GM12878 (cell line): ENCODE measurements at regions not wholly inside any gene's neighbourhood (a gene's known extent, or its start where the extent isn't known, plus 50 kb on each side); places are given as distances from the start of the nearest gene placed in this dataset.

Source experiments
- ATAC-seq: fragments of 200-7000 bp; cut with Tn5 transposase; 3 replicates; pipeline ENCODE4 v1.9.1; 2020; ENCODE audit warnings: mild to moderate bottlenecking, moderate library complexity
- BruUV-seq: library from RNA; stranded (reverse); fragments of 400-500 nt; replicated peaks from 2 replicates; lab custom pipeline; 2021; lab: Mats Ljungman, UMichigan
- CTCF ChIA-PET: fragments of 300-600 bp; sonication (Branson Sonifier 250); formaldehyde crosslinking; extraction: SDS; loops from one replicate; lab custom pipeline; 2021; ENCODE audit warnings: inconsistent platforms; lab: Yijun Ruan, JAX
- POLR2A ChIA-PET: fragments of 350-600 bp; formaldehyde crosslinking; extraction: SDS; loops from one replicate; lab custom pipeline; 2021; ENCODE audit warnings: inconsistent platforms; lab: Charles Lee
- RAD21 ChIA-PET: fragments of 300-600 bp; sonication (Branson Sonifier 250); formaldehyde crosslinking; loops from one replicate; lab custom pipeline; 2023; ENCODE audit warnings: antibody characterized with exemption; ENCODE audit not compliant: unreplicated experiment; lab: Charles Lee
- SMC1A ChIA-PET: fragments of 300-600 bp; sonication (Branson Sonifier 250); formaldehyde crosslinking; loops from one replicate; lab custom pipeline; 2023; ENCODE audit not compliant: unreplicated experiment, uncharacterized antibody; lab: Charles Lee
- DNase-seq: peaks from one replicate; pipeline ENCODE4 v3.0.0-alpha.2; 2011; ENCODE audit warnings: low read depth, low spot score
- FAIRE-seq: peaks from 3 replicates; lab custom pipeline; 2011; peaks lifted over from hg19 to GRCh38; lab: Jason Lieb, UNC
- H2AFZ ChIP-seq: 2 replicates; pipeline ENCODE4 v1.6.0; 2011; ENCODE audit warnings: low read depth, low read length, control low read depth; ENCODE audit not compliant: control insufficient read depth
- H3K27ac ChIP-seq: 2 replicates; pipeline ENCODE4 v1.5.1; 2011; ENCODE audit warnings: control low read depth; ENCODE audit not compliant: control insufficient read depth, insufficient read depth
- H3K27me3 ChIP-seq, 2 experiments: replicated peaks in 1 of 2; 2 replicates each; pipeline versions ENCODE4 v1.6.0 to v1.6.1; 2011; ENCODE audit warnings: low read length in 1 of 2; ENCODE audit not compliant: control insufficient read depth in 2 of 2, insufficient read depth in 2 of 2
- H3K36me3 ChIP-seq, 2 experiments: 2 replicates each; pipeline ENCODE4 v1.5.1; 2011; ENCODE audit warnings: low read length in 1 of 2; ENCODE audit not compliant: control insufficient read depth in 2 of 2, insufficient read depth in 2 of 2
- H3K4me1 ChIP-seq: 2 replicates; pipeline ENCODE4 v1.6.1; 2011; ENCODE audit warnings: mild to moderate bottlenecking, low read length, moderate library complexity, mixed read lengths; ENCODE audit not compliant: control insufficient read depth, insufficient read depth
- H3K4me2 ChIP-seq: 2 replicates; pipeline ENCODE4 v1.6.0; 2011; ENCODE audit warnings: control low read depth; ENCODE audit not compliant: control insufficient read depth, insufficient read depth
- H3K4me3 ChIP-seq: fragments of 200-600 bp; sonication (generic); 2 replicates; pipeline ENCODE4 v1.5.1; 2016
- H3K79me2 ChIP-seq: 2 replicates; pipeline ENCODE4 v1.6.0; 2011; ENCODE audit warnings: low read length; ENCODE audit not compliant: control insufficient read depth, insufficient read depth
- H3K9ac ChIP-seq: 2 replicates; pipeline ENCODE4 v1.8.0; 2011; ENCODE audit warnings: low read length, control low read depth, mixed read lengths; ENCODE audit not compliant: control insufficient read depth, insufficient read depth
- H3K9me3 ChIP-seq: replicated peaks from 3 replicates; pipeline ENCODE4 v1.5.1; 2011; ENCODE audit warnings: mild to moderate bottlenecking, low read length; ENCODE audit not compliant: control insufficient read depth, insufficient read depth
- H4K20me1 ChIP-seq: 2 replicates; pipeline ENCODE4 v1.6.0; 2011; ENCODE audit not compliant: control insufficient read depth, insufficient read depth
- EP300 ChIP-seq, 2 experiments: fragments of 150-350 bp in 1 of 2; IDR thresholded peaks; 2 replicates each; pipeline ENCODE4 v1.6.1; 2011 to 2012; ENCODE audit warnings: low read depth in 2 of 2, low read length in 2 of 2, borderline replicate concordance in 1 of 2, improper control_type of control experiment in 1 of 2, inconsistent platforms in 1 of 2; ENCODE audit not compliant: control insufficient read depth in 1 of 2
- GABPA ChIP-seq: IDR thresholded peaks from 2 replicates; pipeline ENCODE4 v1.6.1; 2014; ENCODE audit warnings: antibody characterized with exemption, low read depth, mild to moderate bottlenecking, inconsistent platforms
- KLF5 ChIP-seq: fragments of 450-650 bp; IDR thresholded peaks from 2 replicates; pipeline ENCODE4 v1.6.1; 2014; ENCODE audit warnings: mild to moderate bottlenecking; ENCODE audit not compliant: partially characterized antibody
- MXI1 ChIP-seq: fragments of 150-350 bp; IDR thresholded peaks from 2 replicates; pipeline ENCODE4 v1.6.1; 2011; ENCODE audit warnings: low read depth, mild to moderate bottlenecking, inconsistent platforms, low read length, improper control_type of control experiment
- PML ChIP-seq: IDR thresholded peaks from 2 replicates; pipeline ENCODE4 v1.6.1; 2012; ENCODE audit warnings: low read length, inconsistent platforms
- RAD51 ChIP-seq: fragments of 450-650 bp; IDR thresholded peaks from 2 replicates; pipeline ENCODE4 v1.6.1; 2016; ENCODE audit warnings: moderate library complexity, mild to moderate bottlenecking, inconsistent platforms
- SIN3A ChIP-seq: IDR thresholded peaks from 2 replicates; pipeline ENCODE4 v1.6.1; 2012; ENCODE audit warnings: low read depth, low read length, improper control_type of control experiment
- SMAD1 ChIP-seq: fragments of 450-650 bp; IDR thresholded peaks from 2 replicates; pipeline ENCODE4 v1.6.1; 2018; ENCODE audit warnings: mild to moderate bottlenecking, low read depth; ENCODE audit not compliant: partially characterized antibody
- SRF ChIP-seq, 2 experiments: IDR thresholded peaks; 2 replicates each; pipeline ENCODE4 v1.6.1; 2011; ENCODE audit warnings: low read depth in 2 of 2, low read length in 2 of 2, mild to moderate bottlenecking in 1 of 2, moderate library complexity in 1 of 2
- SUPT20H ChIP-seq: IDR thresholded peaks from 2 replicates; pipeline ENCODE4 v1.6.1; 2011; ENCODE audit warnings: low read depth, mild to moderate bottlenecking, low read length, moderate library complexity, borderline replicate concordance; ENCODE audit not compliant: control insufficient read depth
- WGBS: methylation state at CpG from one replicate; pipeline ENCODE4 v1.1.6; 2016; ENCODE audit warnings: low lambda C conversion rate; ENCODE audit not compliant: insufficient replicate concordance, insufficient coverage; ENCODE audit errors: missing lambda C conversion rate; 5-methylcytosine and 5-hydroxymethylcytosine counted together
- in situ Hi-C: fragments of 300-500 bp; cut with MboI; formaldehyde crosslinking; loops from 9 replicates; pipeline ENCODE4 v1.14.3; 2018; ENCODE audit warnings: mixed read lengths
- intact Hi-C: fragments of 100-400 bp; cut with micrococcal nuclease; formaldehyde crosslinking; loops from one replicate; pipeline ENCODE4 v1.14.2; 2022; ENCODE audit not compliant: unreplicated experiment
- TF ChIP-seq, protein P1 (sequence below): IDR thresholded peaks from 2 replicates; pipeline ENCODE4 v1.6.1; 2011; ENCODE audit warnings: low read depth, mild to moderate bottlenecking, low read length, moderate library complexity, borderline replicate concordance; ENCODE audit errors: extremely low read depth

DNA sequence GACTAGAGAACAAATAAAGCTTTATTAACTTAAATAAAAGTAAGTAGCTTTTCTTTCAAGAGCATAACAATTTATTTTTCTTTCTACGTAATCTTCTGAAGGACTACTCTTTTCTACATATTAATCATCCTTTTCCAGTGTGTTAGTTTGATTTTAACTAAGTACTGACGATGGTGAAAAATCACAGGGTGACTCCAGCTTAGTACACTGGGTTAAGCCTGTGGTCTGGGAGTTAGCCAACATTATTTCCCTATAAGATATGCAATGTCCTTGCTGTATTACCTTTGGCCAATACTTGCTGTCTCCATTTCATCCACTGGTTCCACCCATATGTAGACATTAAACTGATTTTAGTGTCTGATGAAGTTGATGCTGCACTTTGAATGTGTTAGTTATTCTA lies 508.6 kb upstream of the SUCLG2 start:
- no TSS peak for BruUV-seq
- no peak for TF ChIP-seq PML
- no peak for TF ChIP-seq SMAD1
- TF ChIP-seq KLF5 = no peak
- no peak for TF ChIP-seq SIN3A
- TF ChIP-seq GABPA = no peak
- TF ChIP-seq MXI1 = no peak
- no peak for TF ChIP-seq SUPT20H
- TF ChIP-seq, protein P1, sequence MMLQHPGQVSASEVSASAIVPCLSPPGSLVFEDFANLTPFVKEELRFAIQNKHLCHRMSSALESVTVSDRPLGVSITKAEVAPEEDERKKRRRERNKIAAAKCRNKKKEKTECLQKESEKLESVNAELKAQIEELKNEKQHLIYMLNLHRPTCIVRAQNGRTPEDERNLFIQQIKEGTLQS = no peak
- TF ChIP-seq EP300 (IDR thresholded peaks at IDR 0.05; ENCODE audit: borderline replicate concordance in 1 of 2, control insufficient read depth in 1 of 2, low read depth in 2 of 2, low read length in 2 of 2) = no peak
- TF ChIP-seq SRF (IDR thresholded peaks at IDR 0.05; ENCODE audit: low read depth in 2 of 2, low read length in 2 of 2) = no peak
- TF ChIP-seq RAD51 = no peak
- Histone ChIP-seq H3K36me3 (no peaks in the 10 kb centered on the region), H3K79me2 (no peaks in the 10 kb centered on the region), H3K9me3 (no peaks in the 10 kb centered on the region), H3K4me1 (no peaks in the 10 kb centered on the region), H3K27me3 (no peaks in the 10 kb centered on the region), H3K4me3 (no peak overlapping the region), H2AFZ (no peak overlapping the region), H4K20me1 (no peaks in the 10 kb centered on the region), H3K9ac (no peak overlapping the region), H3K27ac (no peak overlapping the region), H3K4me2 (no peak overlapping the region)
- ChIA-PET CTCF (no interaction called here), RAD21 (no interaction called here), SMC1A (interaction anchor here (0.9 kb wide), 1 partner anchor 9 kb away, joined by 3 read pairs; no protein-coding TSS in a partner anchor), POLR2A (no interaction called here)
- 19% methylated on average over 2 of the region's 2 CpGs for WGBS
- ATAC-seq (no peak), DNase-seq (no peak), FAIRE-seq (no peak)
- intact Hi-C loops = no loop called here
- in situ Hi-C loops = no loop called here
